LoVo (cell line): ENCODE measurements at regions not wholly inside any gene's neighbourhood (a gene's known extent, or its start where the extent isn't known, plus 50 kb on each side); places are given as distances from the start of the nearest gene placed in this dataset.
"Not testable (repeated sequence)": the region's sequence is repeated elsewhere in the genome, so short reads cannot be mapped to it uniquely, and the experiment has no call there.

ENCODE experiments used
- DNase-seq: peaks from one replicate; pipeline ENCODE4 v3.0.0-alpha.2; 2016; ENCODE audit warnings: low spot score

GRCh38 chr1:29939079-29939478 is 702.8 kb downstream of the PTPRU start:
- no peak for DNase-seq

DNA sequence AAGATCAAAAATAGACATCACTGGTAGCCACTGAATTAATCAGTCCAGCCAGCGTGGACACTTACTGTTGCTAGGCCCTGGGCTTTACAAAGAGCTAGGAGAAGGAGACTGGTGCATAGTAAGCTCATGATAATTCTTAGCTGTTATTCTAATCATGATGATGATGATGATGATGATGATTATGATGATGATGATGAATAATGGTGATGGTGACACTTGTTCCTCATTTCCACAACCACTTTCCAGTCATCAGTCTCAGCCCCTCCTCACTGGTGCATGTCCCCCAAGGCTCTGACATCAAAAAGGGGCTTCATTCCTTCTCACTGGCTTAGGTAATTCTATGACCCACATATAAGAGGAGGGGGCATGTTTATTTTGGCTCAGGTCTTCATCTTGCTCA is 701.0 kb downstream of the PTPRU start:
- DNase-seq: no peak

DNA sequence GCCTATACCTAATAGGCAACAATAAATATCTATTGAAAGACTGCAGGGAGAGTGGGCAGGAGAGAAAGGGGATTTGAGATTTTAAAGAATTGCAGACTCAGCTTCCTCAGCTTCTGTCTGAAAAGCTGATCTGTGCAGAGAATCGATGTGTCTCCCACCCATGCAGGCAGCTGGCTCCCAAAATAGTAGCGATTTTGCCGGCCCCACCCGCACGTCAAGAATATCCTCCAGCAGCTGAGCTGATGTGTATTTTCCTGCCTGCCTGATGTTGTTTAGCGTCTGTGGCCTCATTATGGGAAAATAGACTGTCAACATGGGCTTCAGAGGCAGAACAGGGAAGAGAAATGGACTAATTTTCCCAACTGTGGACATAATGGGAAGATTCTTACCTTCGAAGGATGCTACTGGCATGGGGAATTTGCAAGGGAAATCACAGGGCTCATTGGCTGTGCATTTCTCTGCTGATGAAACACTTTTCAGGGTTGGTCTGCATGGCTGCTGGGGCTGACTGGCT is 699.8 kb downstream of the PTPRU start:
- no peak for DNase-seq

DNA sequence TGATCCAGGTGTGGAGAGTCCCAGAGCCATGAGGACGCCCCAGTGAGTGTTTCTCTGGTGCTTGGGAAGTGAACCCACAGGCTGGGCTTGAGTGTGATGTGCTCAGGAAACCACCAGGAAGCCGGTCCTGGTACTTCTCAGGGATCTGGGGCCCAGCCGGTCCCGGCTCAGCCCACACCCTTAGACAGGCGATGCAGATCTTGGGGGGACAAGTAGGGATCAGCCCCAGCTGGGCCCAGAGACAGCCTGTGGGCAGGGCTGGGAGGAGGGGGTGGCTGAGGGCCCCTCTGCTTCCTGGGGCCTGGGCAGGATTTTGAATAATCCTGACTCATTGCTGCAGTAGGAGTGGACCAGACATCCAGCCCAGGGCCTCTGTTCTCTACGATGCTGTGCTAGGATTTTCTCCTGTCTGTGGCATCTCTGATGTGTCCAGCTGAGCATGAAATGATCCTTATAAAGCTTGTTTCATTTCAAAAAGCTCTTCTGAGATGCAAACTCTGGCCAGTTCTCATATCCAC is 698.0 kb downstream of the PTPRU start:
- DNase-seq: no peak

- DNase-seq: no peak
Observed at GRCh38 chr1:29933067-29933466, 696.7 kb downstream of the PTPRU start.

GRCh38 chr1:29932626-29933025 is 696.3 kb downstream of the PTPRU start:
- DNase-seq: no peak

DNA sequence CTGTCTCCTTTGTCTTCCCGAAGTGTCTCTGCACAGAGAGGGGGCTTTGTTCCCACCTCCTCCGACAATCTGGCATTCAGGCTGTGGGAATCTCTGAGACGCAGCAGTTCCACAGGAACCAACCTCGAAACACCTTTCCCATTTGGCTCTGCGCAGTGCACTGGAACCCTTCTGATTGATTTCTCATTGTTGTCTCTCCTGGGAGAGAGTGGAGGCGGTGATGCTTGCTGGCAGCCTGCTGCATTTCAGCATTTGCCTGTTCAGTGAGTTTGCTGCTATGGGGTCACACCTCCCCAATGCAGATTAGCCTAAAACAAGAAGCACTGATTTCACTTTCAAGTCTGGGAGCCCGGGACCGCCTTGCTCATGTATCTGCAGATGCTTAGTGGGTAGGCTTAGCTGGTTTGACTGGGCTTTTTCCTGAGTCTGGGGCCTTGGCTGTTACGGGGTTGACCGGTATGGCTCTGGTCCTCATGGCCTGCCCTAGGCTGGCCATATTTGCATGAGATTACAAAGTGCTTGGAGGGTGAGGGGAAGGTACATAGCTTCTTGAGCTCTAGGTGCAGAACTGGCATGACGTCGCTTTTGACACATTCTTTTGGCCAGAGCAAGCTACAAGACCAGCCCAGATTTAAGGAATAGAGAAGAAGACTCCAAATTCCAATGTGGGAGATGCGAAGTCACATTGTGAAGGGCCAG is 695.3 kb downstream of the PTPRU start:
- DNase-seq: no peak

- no peak for DNase-seq
Observed at GRCh38 chr1:29925058-29925457, 688.7 kb downstream of the PTPRU start.

DNA sequence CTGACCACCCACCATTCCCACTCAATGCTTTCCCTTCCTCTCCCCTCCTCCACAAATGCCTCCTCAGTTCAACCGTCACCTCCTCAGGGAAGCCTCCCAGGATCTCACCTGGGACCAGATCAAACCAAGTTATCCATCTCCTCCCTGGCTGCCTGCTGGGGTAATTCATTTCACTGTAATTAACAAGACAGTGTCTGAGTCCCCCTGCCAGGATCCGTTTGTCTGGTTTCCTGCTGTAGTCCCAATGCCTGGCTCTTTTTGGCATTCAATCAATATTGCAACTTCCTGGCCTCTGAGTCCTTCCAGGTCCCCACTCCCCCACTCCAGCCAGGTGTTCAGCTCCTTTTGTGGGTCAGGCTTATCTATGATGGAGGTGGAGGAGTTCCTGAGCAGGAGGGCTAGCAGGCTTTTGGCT is 687.7 kb downstream of the PTPRU start:
- DNase-seq: no peak

DNA sequence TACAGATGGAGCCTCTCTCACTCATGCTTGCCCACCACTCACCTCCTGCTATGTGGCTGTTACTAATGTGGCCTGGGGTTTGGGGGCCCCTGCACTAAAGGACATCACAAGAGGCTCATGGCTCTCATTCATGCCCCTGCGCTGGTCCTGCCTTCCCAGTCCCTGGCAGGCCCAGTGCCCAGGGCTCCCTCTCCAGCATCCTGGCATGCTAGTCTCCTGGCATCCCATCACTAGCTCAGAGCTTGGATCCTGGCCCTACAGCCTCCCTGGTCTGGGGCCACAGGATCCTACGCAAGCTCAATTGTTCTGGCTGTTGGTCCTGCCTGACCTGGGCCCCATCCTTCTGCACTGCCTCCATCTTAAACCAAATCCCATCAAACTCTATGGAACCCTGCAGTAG is 685.4 kb downstream of the PTPRU start:
- no peak for DNase-seq

DNA sequence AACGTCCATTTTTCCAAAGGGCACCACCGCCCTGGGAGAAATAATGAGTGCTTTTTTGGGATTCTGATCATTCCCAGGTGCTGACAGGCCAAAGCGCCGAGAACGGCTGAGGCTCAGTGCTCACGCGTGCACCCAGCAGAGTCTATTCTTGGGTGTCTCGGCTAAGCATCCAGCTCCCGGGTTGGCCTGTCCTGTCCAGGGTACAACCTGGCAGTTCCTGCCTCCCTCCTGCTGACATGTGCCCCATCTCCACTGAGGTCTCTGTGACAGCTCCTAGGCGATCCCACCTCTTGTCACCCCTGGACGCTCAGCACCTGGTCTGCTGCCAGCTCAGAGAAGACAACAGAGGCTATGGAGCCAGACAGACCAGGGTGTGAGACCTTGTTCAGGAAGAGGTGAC is 684.5 kb downstream of the PTPRU start:
- DNase-seq: no peak

GRCh38 chr1:29920316-29920715 is 684.0 kb downstream of the PTPRU start:
- DNase-seq: no peak

- DNase-seq: not testable (repeated sequence)
Observed at GRCh38 chr1:29919041-29919440, 682.7 kb downstream of the PTPRU start.

GRCh38 chr1:29916656-29917369 is 680.5 kb downstream of the PTPRU start:
- DNase-seq: no peak

DNA sequence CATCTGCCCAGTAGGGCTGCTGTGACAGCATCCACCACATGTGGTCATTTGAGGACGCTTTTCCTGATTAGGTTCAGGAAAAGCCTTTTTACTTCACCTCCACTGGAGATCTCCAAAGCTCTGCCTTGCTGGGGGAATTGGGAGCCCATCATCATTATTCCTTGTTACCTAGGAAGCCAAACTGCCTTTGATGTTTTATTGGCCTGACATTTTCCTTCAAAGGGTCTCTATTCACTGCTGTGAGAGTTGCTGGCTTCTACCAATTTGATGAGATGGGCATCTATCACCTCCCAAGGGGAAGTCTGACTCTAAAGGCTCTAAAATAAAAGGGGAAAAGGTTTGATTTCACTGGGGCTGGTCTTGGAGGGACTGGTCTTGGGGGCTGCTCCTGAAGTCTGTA is 678.6 kb downstream of the PTPRU start:
- no peak for DNase-seq

- DNase-seq: peak; percentile 5
Observed at GRCh38 chr1:29912425-29912824, 676.1 kb downstream of the PTPRU start.

GRCh38 chr1:29909962-29910361 is 673.6 kb downstream of the PTPRU start:
- no peak for DNase-seq

DNA sequence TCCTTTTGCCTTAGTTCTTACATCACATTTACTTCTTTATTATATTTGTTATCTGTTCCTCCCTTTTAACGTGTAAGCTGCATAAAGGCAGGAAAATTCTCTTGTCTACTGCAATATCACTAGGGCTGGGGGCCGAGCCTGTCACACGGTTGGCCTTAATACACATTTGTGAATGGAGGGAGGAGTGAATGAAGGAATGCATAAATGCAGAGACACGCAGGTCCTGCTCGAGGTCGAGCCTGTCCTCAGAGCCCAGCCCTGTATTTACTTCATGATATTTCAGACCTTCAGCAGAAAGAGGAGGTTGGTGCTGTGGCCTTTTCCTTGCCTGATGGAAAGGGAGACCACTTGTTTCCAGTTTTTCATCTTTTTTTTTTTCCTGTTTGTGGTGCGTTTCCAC is 671.3 kb downstream of the PTPRU start:
- DNase-seq: no peak

DNA sequence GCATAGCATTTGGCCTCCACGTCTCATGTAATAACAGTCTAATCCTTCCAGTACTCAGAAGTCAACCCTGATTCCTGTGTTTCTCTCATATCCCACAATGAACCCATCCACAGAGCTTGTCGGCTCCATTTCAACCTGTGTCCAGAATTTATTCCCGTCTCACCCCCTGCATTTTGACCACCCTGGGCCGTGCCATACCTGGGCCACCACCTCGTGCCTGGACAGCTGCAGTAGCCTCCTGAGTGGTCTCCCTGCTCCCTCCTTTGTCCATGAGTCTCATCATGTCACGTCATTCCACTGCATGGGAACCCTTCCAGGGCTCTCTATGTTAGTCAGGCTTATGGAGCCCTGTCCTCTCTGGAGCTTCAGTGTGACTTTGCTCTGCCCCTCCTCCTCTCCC is 670.6 kb downstream of the PTPRU start:
- DNase-seq: no peak

- no peak for DNase-seq
Observed at GRCh38 chr1:29903548-29904166, 667.3 kb downstream of the PTPRU start.

GRCh38 chr1:29901624-29902325 is 665.5 kb downstream of the PTPRU start:
- no peak for DNase-seq

- DNase-seq: no peak
Observed at GRCh38 chr1:29900712-29901111, 664.4 kb downstream of the PTPRU start.
